Omental fat pad (tissue), 3 donors: ENCODE measurements at regions not wholly inside any gene's neighbourhood (a gene's known extent, or its start where the extent isn't known, plus 50 kb on each side); places are given as distances from the start of the nearest gene placed in this dataset.

Experiments used
- ATAC-seq: fragments of 150-250 bp; one replicate; pipeline ENCODE4 v1.9.1; 2016; ENCODE audit warnings: mild to moderate bottlenecking, moderate library complexity; ENCODE audit not compliant: low FRiP score
- DNase-seq: peaks from one replicate; pipeline ENCODE4 v3.0.0-alpha.2; 2019; ENCODE audit warnings: low spot score
- TF ChIP-seq, protein P1 (sequence below), 3 donors: fragments of 450-650 bp; IDR thresholded peaks; one replicate each; pipeline ENCODE4 v1.5.1; 2016 to 2017; ENCODE audit warnings: antibody characterized with exemption in 3 of 3, mild to moderate bottlenecking in 3 of 3, moderate library complexity in 2 of 3

DNA sequence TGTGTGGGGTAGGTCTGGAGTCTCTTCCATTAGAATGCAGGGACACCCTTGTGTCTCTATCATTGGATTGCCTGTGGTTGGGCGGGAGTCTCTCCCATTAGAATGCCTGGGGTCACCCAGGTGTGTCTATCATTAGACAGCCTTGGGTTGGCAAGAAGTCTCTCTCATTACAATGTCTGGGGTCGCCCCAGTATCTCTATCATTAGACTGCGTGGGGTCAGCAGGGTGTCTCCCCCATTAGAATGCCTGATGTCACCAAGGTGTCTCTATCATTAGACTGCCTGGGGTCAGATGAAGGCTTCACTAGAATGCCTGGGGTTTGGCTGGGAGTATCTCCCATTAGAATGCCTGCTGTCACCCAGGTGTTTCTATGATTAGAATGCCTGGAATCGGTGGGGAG lies 1539.0 kb downstream of the UQCRFS1 start:
- DNase-seq, result no peak
- no peak for ATAC-seq
- TF ChIP-seq, protein P1, sequence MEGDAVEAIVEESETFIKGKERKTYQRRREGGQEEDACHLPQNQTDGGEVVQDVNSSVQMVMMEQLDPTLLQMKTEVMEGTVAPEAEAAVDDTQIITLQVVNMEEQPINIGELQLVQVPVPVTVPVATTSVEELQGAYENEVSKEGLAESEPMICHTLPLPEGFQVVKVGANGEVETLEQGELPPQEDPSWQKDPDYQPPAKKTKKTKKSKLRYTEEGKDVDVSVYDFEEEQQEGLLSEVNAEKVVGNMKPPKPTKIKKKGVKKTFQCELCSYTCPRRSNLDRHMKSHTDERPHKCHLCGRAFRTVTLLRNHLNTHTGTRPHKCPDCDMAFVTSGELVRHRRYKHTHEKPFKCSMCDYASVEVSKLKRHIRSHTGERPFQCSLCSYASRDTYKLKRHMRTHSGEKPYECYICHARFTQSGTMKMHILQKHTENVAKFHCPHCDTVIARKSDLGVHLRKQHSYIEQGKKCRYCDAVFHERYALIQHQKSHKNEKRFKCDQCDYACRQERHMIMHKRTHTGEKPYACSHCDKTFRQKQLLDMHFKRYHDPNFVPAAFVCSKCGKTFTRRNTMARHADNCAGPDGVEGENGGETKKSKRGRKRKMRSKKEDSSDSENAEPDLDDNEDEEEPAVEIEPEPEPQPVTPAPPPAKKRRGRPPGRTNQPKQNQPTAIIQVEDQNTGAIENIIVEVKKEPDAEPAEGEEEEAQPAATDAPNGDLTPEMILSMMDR (IDR thresholded peaks at IDR 0.05), result no peak

DNA sequence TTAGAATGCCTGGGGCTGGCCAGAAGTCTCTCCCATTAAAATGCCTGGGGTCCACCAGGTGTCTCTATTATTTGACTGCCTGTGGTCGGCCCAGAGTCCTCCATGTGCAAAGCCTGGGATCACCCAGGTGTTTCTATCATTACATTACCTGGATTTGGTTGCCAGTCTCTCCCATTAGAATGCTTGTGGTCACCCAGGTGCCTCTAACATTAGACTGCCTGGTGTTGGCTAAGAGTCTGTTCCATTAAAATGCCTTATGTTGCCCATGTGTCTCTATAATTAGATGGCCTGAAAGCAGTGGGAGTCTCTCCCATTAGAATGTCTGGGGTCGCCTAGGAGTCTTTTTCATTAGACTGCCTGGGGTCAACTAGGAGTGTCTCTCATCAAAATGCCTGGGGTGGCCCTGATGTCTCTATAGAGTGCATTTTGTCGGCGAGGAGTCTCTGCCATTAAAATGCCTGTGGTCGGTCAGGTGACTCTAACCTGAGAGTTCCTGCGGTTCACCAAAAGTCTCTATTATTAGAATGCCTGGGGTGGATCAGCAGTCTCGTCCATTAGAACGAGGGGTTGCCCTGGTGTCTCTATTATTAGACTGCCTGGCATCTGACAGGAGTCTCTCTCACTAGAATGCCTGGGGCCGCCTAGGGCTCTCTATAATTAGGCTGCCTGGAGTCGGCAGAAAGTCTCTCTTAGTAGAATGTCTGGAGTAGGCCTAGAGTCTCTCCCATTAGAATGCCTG lies 1540.5 kb downstream of the UQCRFS1 start:
- TF ChIP-seq, protein P1 (IDR thresholded peaks at IDR 0.05), result no peak
- ATAC-seq (no peak), DNase-seq (no peak)

DNA sequence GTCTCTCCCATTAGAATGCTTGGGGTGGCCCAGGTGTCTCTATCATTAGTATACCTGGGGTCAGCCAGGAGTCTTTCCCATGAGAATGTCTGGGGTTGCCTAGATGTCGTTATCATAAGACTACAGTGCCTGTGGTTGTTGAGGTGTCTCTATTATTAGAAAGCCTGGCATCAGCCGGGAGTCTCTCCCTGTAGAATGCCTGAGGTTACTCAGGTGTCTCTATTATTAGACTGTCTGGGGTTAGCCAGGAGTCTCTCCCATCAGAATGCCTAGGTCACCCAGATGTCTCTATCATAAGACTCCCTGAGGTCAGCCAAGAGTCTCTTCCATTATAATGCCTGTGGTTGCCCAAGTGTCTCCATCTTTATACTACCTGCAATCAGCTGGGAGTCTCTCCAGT lies 1541.1 kb downstream of the UQCRFS1 start:
- TF ChIP-seq, protein P1 (IDR thresholded peaks at IDR 0.05), result no peak
- ATAC-seq, result no peak
- no peak for DNase-seq

DNA sequence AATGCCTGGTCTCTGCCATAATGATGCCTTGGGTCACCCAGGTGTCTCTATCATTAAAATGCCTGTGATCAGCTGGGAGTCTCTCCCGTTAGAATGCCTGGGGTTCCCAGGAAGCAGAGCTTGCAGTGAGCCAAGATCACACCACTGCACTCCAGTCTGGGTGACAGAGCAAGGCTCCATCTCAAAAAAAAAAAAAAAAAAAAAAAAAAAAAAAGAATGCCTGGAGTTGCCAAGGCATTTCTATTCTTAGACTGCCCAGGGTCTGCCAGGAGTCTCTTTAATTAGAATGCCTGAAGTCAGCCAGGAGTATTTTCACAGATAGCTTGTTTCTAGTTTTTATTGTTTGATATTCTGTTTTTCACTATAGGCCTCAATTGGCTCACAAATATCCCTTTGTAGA lies 1552.5 kb downstream of the UQCRFS1 start:
- no peak for DNase-seq
- TF ChIP-seq, protein P1 (IDR thresholded peaks at IDR 0.05), result no peak
- no peak for ATAC-seq

DNA sequence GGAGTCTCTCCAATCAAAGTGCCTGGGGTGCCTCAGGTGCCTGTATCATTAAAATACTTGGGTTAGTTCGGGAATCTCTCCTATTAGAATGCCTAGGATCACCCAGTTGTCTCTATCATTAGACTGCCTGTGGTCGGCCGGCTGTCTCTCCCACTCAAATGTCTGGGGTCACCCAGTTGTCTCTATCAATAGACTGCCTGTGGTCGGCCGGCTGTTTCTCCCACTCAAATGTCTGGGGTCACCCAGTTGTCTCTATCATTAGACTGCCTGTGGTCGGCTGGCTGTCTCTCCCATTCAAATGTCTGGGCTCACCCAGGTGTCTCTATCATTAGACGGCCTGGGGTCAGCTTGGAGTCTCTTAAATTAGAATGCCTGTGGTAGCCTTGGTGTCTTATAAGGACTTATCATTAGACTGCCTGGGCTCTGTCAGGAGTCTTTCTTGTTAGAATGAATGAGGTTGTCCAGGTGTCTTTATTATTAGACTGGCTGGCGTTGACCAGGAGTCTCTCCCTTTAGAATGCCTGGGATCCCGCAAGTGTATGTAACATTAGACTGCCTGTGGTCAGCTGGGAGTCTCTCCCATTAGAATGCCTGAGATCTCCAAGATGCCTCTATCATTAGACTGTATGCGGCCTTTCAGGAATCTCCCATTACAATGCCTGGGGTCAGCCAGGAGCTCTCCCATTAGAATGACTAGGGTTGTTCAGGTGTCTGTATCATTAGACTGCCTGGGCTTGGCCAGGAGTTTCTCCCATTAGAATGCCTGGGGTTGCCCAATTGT lies 1555.5 kb downstream of the UQCRFS1 start:
- DNase-seq (no peak), ATAC-seq (no peak)
- TF ChIP-seq, protein P1 (IDR thresholded peaks at IDR 0.05), result no peak

DNA sequence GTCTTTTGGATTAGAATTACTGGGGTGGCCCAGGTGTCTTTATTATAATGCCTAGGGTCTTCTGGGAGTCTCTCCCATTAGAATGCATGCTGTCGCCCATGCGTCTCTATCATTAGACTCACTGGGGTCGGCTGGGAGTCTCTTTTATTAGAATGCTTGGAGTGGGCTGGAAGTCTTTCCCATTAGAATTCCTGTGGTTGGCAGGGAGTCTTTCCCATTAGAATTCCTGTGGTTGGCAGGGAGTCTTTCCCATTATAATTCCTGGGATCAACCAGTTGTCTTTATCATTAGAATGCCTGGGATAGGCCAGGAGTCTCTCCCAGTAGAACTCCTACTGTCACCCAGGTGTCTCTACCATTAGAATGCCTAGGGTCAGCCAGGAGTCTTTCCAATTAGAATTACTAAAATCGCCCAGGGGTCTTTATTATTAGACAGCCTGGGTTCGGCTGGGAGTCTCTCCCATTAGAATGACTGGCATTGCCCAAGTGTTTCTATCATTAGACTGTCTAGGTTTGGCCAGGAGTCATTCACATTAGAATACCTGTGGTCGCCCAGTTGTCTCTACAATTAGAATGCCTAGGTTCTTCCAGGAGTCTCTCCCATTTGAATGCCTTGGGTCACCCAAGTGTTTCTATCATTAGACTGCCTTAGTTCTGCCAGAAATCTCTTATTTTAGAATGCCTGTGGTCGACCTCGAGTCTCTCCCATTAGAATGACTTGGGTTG lies 1558.5 kb downstream of the UQCRFS1 start:
- DNase-seq, result no peak
- ATAC-seq, result no peak
- TF ChIP-seq, protein P1 (IDR thresholded peaks at IDR 0.05), result no peak
